Mesendoderm (in vitro differentiated cells): ENCODE measurements at regions not wholly inside any gene's neighbourhood (a gene's known extent, or its start where the extent isn't known, plus 50 kb on each side); places are given as distances from the start of the nearest gene placed in this dataset.

Experiments used
- DNase-seq: peaks from one replicate; pipeline ENCODE4 v3.0.0; 2013
- H2AK5ac ChIP-seq: 2 replicates; pipeline ENCODE4 v1.6.1; 2013; ENCODE audit warnings: low read length, inconsistent platforms
- H2BK120ac ChIP-seq: 2 replicates; pipeline ENCODE4 v1.6.1; 2013; ENCODE audit warnings: low read depth, mild to moderate bottlenecking, low read length, moderate library complexity, mixed read lengths
- H2BK15ac ChIP-seq: replicated peaks from 2 replicates; pipeline ENCODE4 v1.6.1; 2013; ENCODE audit warnings: low read depth, mild to moderate bottlenecking, moderate library complexity
- H2BK5ac ChIP-seq: 2 replicates; pipeline ENCODE4 v1.6.1; 2013; ENCODE audit warnings: low read length, inconsistent platforms
- H3K18ac ChIP-seq: 2 replicates; pipeline ENCODE4 v1.6.1; 2013; ENCODE audit warnings: mild to moderate bottlenecking, low read length, mixed read lengths
- H3K23ac ChIP-seq: one replicate; pipeline ENCODE4 v1.6.1; 2013; ENCODE audit warnings: low read length
- H3K27ac ChIP-seq: 2 replicates; pipeline ENCODE4 v1.5.1; 2013; ENCODE audit warnings: low read depth, mild to moderate bottlenecking, inconsistent platforms, low read length, moderate library complexity
- H3K27me3 ChIP-seq: 2 replicates; pipeline ENCODE4 v1.6.1; 2013; ENCODE audit warnings: low read length, control low read depth, mild to moderate bottlenecking, inconsistent platforms; ENCODE audit not compliant: insufficient read depth, poor library complexity
- H3K36me3 ChIP-seq: 2 replicates; pipeline ENCODE4 v1.6.1; 2013; ENCODE audit warnings: low read length, inconsistent platforms; ENCODE audit not compliant: control insufficient read depth, insufficient read depth
- H3K4ac ChIP-seq: one replicate; pipeline ENCODE4 v1.6.1; 2013; ENCODE audit warnings: low read depth, mild to moderate bottlenecking, low read length, moderate library complexity
- H3K4me1 ChIP-seq: 2 replicates; pipeline ENCODE4 v1.6.1; 2013; ENCODE audit warnings: low read depth, low read length, inconsistent platforms; ENCODE audit not compliant: control insufficient read depth
- H3K4me2 ChIP-seq: 2 replicates; pipeline ENCODE4 v1.6.1; 2013; ENCODE audit warnings: low read length
- H3K4me3 ChIP-seq: 2 replicates; pipeline ENCODE4 v1.5.1; 2013; ENCODE audit warnings: mild to moderate bottlenecking, low read length
- H3K56ac ChIP-seq: one replicate; pipeline ENCODE4 v1.6.1; 2013; ENCODE audit warnings: low read length
- H3K79me1 ChIP-seq: 2 replicates; pipeline ENCODE4 v1.6.1; 2013; ENCODE audit warnings: low read length, inconsistent platforms
- H3K79me2 ChIP-seq: 2 replicates; pipeline ENCODE4 v1.6.1; 2013; ENCODE audit warnings: mild to moderate bottlenecking, low read length; ENCODE audit not compliant: control insufficient read depth, insufficient read depth
- H3K9ac ChIP-seq: 2 replicates; pipeline ENCODE4 v1.6.1; 2013; ENCODE audit warnings: low read length, inconsistent platforms
- H4K5ac ChIP-seq: one replicate; pipeline ENCODE4 v1.6.1; 2013; ENCODE audit warnings: low read length
- H4K8ac ChIP-seq: one replicate; pipeline ENCODE4 v1.6.1; 2013; ENCODE audit warnings: low read depth, mild to moderate bottlenecking, control low read depth, low read length, moderate library complexity
- WGBS: extraction: QIAGEN DNeasy Blood & Tissue Kit; methylation state at CpG from one replicate; pipeline ENCODE4 v1.1.7; 2013; ENCODE audit warnings: low lambda C conversion rate, missing lambda C conversion rate; ENCODE audit not compliant: insufficient coverage; ENCODE audit errors: extremely low coverage; 5-methylcytosine and 5-hydroxymethylcytosine counted together

GRCh38 chr18:7456376-7456775 is 110.7 kb upstream of the PTPRM start:
- DNase-seq, result no peak
- no peak overlapping the region for H3K18ac ChIP-seq
- no peaks in the 10 kb centered on the region for H3K36me3 ChIP-seq
- H2BK15ac ChIP-seq, result no peak overlapping the region
- no peak overlapping the region for H3K23ac ChIP-seq
- no peak overlapping the region for H3K4me3 ChIP-seq
- no peaks in the 10 kb centered on the region for H3K27me3 ChIP-seq
- H4K8ac ChIP-seq, result no peak overlapping the region
- H3K27ac ChIP-seq, result no peak overlapping the region
- WGBS, result no CpG with 5 or more reads among the region's 8 CpGs
- H3K79me1 ChIP-seq, result no peaks in the 10 kb centered on the region
- no peak overlapping the region for H2AK5ac ChIP-seq
- no peak overlapping the region for H3K4ac ChIP-seq
- H3K4me2 ChIP-seq, result no peak overlapping the region
- no peak overlapping the region for H2BK5ac ChIP-seq
- no peak overlapping the region for H2BK120ac ChIP-seq
- H3K56ac ChIP-seq, result no peak overlapping the region
- H3K9ac ChIP-seq, result no peak overlapping the region
- no peaks in the 10 kb centered on the region for H3K4me1 ChIP-seq
- no peak overlapping the region for H4K5ac ChIP-seq
- no peaks in the 10 kb centered on the region for H3K79me2 ChIP-seq

GRCh38 chr18:7457262-7457661 is 109.9 kb upstream of the PTPRM start:
- no peak overlapping the region for H4K8ac ChIP-seq
- H3K79me2 ChIP-seq, result no peaks in the 10 kb centered on the region
- no peaks in the 10 kb centered on the region for H3K79me1 ChIP-seq
- H3K4me1 ChIP-seq, result no peaks in the 10 kb centered on the region
- H2BK5ac ChIP-seq, result no peak overlapping the region
- H3K9ac ChIP-seq, result no peak overlapping the region
- no peak overlapping the region for H3K18ac ChIP-seq
- no CpG with 5 or more reads among the region's 6 CpGs for WGBS
- H2BK15ac ChIP-seq, result no peak overlapping the region
- H4K5ac ChIP-seq, result no peak overlapping the region
- H2BK120ac ChIP-seq, result no peak overlapping the region
- H3K36me3 ChIP-seq, result no peaks in the 10 kb centered on the region
- H3K27me3 ChIP-seq, result no peaks in the 10 kb centered on the region
- H3K4me3 ChIP-seq, result no peak overlapping the region
- H3K23ac ChIP-seq, result no peak overlapping the region
- no peak overlapping the region for H3K27ac ChIP-seq
- no peak overlapping the region for H3K56ac ChIP-seq
- no peak overlapping the region for H2AK5ac ChIP-seq
- no peak overlapping the region for H3K4ac ChIP-seq
- peak; percentile 36 for DNase-seq
- H3K4me2 ChIP-seq, result no peak overlapping the region

GRCh38 chr18:7458884-7459283 is 108.2 kb upstream of the PTPRM start:
- H3K18ac ChIP-seq, result no peak overlapping the region
- H3K4me1 ChIP-seq, result no peaks in the 10 kb centered on the region
- H2BK15ac ChIP-seq, result no peak overlapping the region
- H4K8ac ChIP-seq, result no peak overlapping the region
- H3K4ac ChIP-seq, result no peak overlapping the region
- H2BK120ac ChIP-seq, result no peak overlapping the region
- H3K79me1 ChIP-seq, result no peaks in the 10 kb centered on the region
- no peak overlapping the region for H3K4me2 ChIP-seq
- no peaks in the 10 kb centered on the region for H3K36me3 ChIP-seq
- no peak overlapping the region for H3K56ac ChIP-seq
- no peak overlapping the region for H3K27ac ChIP-seq
- no peaks in the 10 kb centered on the region for H3K79me2 ChIP-seq
- no peak overlapping the region for H4K5ac ChIP-seq
- H3K27me3 ChIP-seq, result no peaks in the 10 kb centered on the region
- H3K9ac ChIP-seq, result no peak overlapping the region
- no peak overlapping the region for H3K4me3 ChIP-seq
- no peak overlapping the region for H2AK5ac ChIP-seq
- H2BK5ac ChIP-seq, result no peak overlapping the region
- H3K23ac ChIP-seq, result no peak overlapping the region
- no peak for DNase-seq
- WGBS, result no CpG with 5 or more reads among the region's 1 CpG

GRCh38 chr18:7459851-7460770 is 107.0 kb upstream of the PTPRM start:
- H4K8ac ChIP-seq, result no peak overlapping the region
- no peak for DNase-seq
- H3K4me3 ChIP-seq, result no peak overlapping the region
- H2BK5ac ChIP-seq, result no peak overlapping the region
- no peak overlapping the region for H3K4me2 ChIP-seq
- H3K4me1 ChIP-seq, result no peaks in the 10 kb centered on the region
- H3K79me1 ChIP-seq, result no peaks in the 10 kb centered on the region
- no peak overlapping the region for H3K23ac ChIP-seq
- H2AK5ac ChIP-seq, result no peak overlapping the region
- H3K9ac ChIP-seq, result no peak overlapping the region
- H3K79me2 ChIP-seq, result no peaks in the 10 kb centered on the region
- no peaks in the 10 kb centered on the region for H3K36me3 ChIP-seq
- H2BK15ac ChIP-seq, result no peak overlapping the region
- no peak overlapping the region for H3K27ac ChIP-seq
- no peak overlapping the region for H3K56ac ChIP-seq
- H3K4ac ChIP-seq, result no peak overlapping the region
- no peak overlapping the region for H4K5ac ChIP-seq
- no CpG with 5 or more reads among the region's 25 CpGs for WGBS
- H3K27me3 ChIP-seq, result no peaks in the 10 kb centered on the region
- H2BK120ac ChIP-seq, result no peak overlapping the region
- H3K18ac ChIP-seq, result no peak overlapping the region

- Histone ChIP-seq H3K79me2 (no peaks in the 10 kb centered on the region), H2BK15ac (no peak overlapping the region), H3K4me1 (no peaks in the 10 kb centered on the region), H3K23ac (no peak overlapping the region), H3K79me1 (no peaks in the 10 kb centered on the region), H2AK5ac (no peak overlapping the region), H3K9ac (no peak overlapping the region), H2BK120ac (no peak overlapping the region), H3K4me2 (no peak overlapping the region), H2BK5ac (no peak overlapping the region), H3K27me3 (no peaks in the 10 kb centered on the region), H4K8ac (no peak overlapping the region), H3K56ac (no peak overlapping the region), H3K18ac (no peak overlapping the region), H3K4me3 (no peak overlapping the region), H4K5ac (no peak overlapping the region), H3K27ac (no peak overlapping the region), H3K4ac (no peak overlapping the region), H3K36me3 (no peaks in the 10 kb centered on the region)
- no CpG with 5 or more reads among the region's 1 CpG for WGBS
- DNase-seq, result no peak
Observed at GRCh38 chr18:7464245-7464966, 102.7 kb upstream of the PTPRM start.
